ENCODE measurements at regions not wholly inside any gene's neighbourhood (a gene's known extent, or its start where the extent isn't known, plus 50 kb on each side); places are given as distances from the start of the nearest gene placed in this dataset.

DNA sequence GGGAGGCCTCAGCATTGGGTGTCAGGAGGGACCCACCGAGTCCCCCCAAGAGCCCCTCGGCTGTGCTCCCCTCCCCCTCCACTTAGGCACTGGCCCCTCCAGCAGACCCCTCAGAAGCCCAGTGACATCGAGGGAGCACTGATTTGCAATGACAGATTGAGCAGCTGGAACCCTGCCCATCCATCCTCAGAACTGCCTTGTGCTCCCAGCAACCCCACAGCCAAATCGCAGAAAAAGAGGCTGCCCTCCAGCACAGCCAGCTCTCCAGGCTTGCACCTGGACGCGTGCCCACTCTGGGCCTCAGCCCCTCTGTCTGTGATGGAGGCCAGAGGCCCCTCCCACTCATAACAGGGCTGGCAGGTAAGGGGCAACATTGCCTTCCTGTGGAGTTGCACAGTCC lies 123.2 kb upstream of the VSTM2B start:
- TF ChIP-seq POLR2A (IDR thresholded peaks at IDR 0.05; ENCODE audit: low read depth, low read length) = no peak
- no peak for TF ChIP-seq POLR2AphosphoS5 (IDR thresholded peaks at IDR 0.05; ENCODE audit: low read depth, low read length)
- TF ChIP-seq POU2F2 (IDR thresholded peaks at IDR 0.05; ENCODE audit: low read depth, low read length) = no peak
- TF ChIP-seq TAF1 (IDR thresholded peaks at IDR 0.05; ENCODE audit: low read depth, low read length) = no peak
- TF ChIP-seq SPI1 (IDR thresholded peaks at IDR 0.05; ENCODE audit: low read depth, low read length) = no peak
